ENCODE measurements at regions not wholly inside any gene's neighbourhood (a gene's known extent, or its start where the extent isn't known, plus 50 kb on each side); places are given as distances from the start of the nearest gene placed in this dataset.

DNA sequence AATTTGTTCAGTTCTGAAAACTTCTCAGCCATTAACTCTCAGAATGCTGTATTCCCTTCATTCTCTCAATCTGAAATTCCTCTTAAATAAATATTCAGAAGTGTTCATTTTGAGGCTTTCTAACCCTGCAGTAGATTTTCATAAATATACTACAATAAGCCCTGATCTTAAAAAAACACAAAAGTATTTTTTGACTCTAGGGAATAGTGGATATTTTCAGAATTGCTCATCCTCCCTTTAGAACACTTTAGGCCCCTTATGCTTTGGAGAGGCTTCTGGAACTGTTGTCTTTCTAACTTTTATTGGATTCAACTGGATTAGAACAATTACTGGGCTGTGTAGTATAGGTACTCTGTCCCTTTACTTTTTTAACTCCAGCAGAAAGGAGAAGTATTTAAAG is 1662.6 kb upstream of the MIR17HG start:
- Histone ChIP-seq H3K9me3 (ENCODE audit: control insufficient read depth, insufficient read depth, low read length) (no peaks in the 10 kb centered on the region), H3K9ac (ENCODE audit: low read depth, low read length) (no peak overlapping the region), H3K36me3 (ENCODE audit: insufficient read depth, low read length) (no peaks in the 10 kb centered on the region)

DNA sequence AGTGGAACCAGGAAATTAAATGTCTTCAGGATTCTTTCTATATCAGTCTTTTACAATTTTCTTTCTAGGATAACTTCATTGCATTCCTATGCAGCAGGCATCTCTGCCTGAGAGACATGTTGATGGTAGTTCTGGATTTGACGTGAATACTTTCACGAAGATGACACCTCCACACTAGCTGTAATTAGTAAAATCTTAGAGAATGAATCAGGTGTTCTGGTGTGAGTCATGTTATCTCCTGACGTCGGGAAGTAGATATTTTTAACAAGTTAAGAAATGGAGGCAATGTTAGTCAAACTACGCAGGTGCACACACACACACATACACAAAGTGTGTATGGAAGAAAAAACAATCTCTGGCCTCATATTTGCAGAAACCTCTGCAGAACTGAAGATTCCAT is 1661.3 kb upstream of the MIR17HG start:
- Histone ChIP-seq H3K36me3 (ENCODE audit: insufficient read depth, low read length) (no peaks in the 10 kb centered on the region), H3K9ac (ENCODE audit: low read depth, low read length) (no peak overlapping the region), H3K4me1 (ENCODE audit: insufficient read depth, low read length) (no peaks in the 10 kb centered on the region), H3K9me3 (ENCODE audit: control insufficient read depth, insufficient read depth, low read length) (no peaks in the 10 kb centered on the region)

More for the DNA sequence above, 1662.6 kb upstream of the MIR17HG start:
- no peaks in the 10 kb centered on the region for H3K4me1 ChIP-seq (ENCODE audit: insufficient read depth, low read length)

DNA sequence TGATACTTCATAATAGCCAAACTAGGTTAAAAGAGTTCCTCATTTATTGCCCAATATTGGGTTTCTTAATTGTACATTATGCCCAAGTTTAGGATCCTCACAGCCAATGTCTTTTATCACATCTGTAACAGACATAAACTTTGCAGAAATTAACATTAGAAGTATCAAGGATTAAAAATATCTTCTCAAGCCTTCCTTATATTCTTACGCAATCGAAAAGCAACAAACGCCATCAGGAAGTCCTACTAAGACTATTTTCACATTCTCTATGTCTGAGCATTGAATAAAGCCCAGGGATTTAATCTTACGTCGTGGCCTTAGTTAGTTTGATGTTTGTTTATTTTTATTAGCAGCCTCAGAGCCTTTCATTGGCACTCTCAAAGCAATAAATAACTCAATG is 1660.4 kb upstream of the MIR17HG start:
- Histone ChIP-seq H3K4me1 (ENCODE audit: insufficient read depth, low read length) (no peaks in the 10 kb centered on the region), H3K9ac (ENCODE audit: low read depth, low read length) (no peak overlapping the region), H3K9me3 (ENCODE audit: control insufficient read depth, insufficient read depth, low read length) (no peaks in the 10 kb centered on the region), H3K36me3 (ENCODE audit: insufficient read depth, low read length) (no peaks in the 10 kb centered on the region)

DNA sequence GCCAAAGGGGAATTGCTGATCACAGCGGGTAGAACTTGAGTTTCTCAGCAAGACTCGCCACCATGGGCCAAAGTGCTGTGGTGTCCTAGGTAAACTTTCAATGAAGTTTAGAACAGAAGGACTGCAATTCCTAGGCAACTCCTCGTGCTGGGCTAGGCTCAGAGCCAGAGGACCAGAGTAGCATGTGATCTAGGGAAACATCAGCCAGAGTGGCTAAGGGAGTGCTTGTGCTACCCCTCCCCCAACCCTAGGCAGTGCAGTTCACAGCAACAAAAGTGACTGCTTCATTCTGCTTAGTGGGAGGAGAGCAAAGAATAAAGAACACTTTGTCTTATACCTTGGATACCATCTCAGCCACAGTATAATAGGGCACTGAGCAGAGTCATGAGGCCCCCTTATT is 1658.6 kb upstream of the MIR17HG start:
- H3K9me3 ChIP-seq (ENCODE audit: control insufficient read depth, insufficient read depth, low read length) = no peaks in the 10 kb centered on the region

DNA sequence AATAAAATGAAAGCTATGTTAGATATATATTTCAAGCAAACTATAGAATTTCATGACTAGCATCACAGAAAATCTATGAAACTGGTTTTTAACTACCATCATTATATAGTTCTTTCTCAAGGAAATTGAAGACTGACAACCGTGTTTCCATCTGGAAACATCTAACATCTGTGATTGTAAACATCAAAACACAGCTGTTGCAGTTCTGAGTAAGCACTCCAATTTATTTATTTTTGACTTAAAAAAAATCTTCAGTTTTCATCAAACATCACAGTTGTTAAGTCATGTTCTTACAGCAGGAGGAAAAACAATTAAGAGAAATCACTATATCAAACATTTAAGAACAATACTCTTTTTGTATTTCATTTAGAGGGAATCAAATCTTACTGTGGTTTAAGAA is 1653.0 kb upstream of the MIR17HG start:
- H3K36me3 ChIP-seq (ENCODE audit: insufficient read depth, low read length) = no peaks in the 10 kb centered on the region
- H3K9ac ChIP-seq (ENCODE audit: low read depth, low read length) = no peak overlapping the region
- no peaks in the 10 kb centered on the region for H3K4me1 ChIP-seq (ENCODE audit: insufficient read depth, low read length)
- H3K9me3 ChIP-seq (ENCODE audit: control insufficient read depth, insufficient read depth, low read length) = no peaks in the 10 kb centered on the region

More for the DNA sequence above, 1658.6 kb upstream of the MIR17HG start:
- no peak overlapping the region for H3K9ac ChIP-seq (ENCODE audit: low read depth, low read length)
- no peaks in the 10 kb centered on the region for H3K36me3 ChIP-seq (ENCODE audit: insufficient read depth, low read length)
- H3K4me1 ChIP-seq (ENCODE audit: insufficient read depth, low read length) = no peaks in the 10 kb centered on the region

DNA sequence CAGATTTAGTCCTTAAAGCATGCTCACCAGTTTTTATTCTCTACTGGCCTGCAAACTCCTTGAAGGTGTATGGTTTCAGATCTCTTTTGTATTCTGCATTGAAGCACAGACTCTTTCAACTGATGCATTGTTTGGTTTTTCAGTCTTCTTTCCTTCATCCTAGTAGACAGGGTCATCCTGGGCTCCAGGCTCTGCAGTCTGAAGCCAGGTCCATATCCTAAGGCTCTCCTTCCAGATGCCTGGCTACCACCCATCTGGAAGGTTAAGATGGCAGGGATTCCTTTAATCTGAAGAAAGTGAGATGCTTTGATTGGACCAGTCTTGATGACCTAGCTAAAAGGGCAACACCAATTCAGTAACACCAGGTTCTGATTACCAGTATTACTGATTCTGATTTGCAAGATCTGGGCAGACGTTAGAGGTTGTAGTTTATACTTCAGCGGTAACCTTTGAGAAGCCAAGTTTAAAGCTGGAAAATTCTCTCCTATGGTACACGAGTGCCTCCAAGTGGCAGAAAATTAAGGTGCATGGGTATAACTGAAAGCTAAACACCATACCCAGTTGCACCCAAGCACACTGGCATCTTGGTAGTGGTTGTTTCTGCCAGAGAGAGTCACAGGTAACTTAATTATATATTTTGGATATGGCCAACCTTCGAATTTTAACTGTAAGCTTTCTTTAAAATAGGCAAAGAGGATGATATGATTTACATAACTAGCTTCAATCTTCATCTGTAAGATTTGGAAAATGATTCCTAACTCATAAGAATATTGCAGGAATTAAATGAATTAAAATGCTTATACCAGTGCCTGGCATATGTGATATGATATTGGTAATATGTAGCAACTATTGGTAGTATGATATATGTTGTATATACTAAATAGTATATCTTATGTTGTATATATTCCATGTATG is 1651.9 kb upstream of the MIR17HG start:
- no peaks in the 10 kb centered on the region for H3K36me3 ChIP-seq (ENCODE audit: insufficient read depth, low read length)
- no peaks in the 10 kb centered on the region for H3K9me3 ChIP-seq (ENCODE audit: control insufficient read depth, insufficient read depth, low read length)
- H3K9ac ChIP-seq (ENCODE audit: low read depth, low read length) = no peak overlapping the region
- H3K4me1 ChIP-seq (ENCODE audit: insufficient read depth, low read length) = no peaks in the 10 kb centered on the region

DNA sequence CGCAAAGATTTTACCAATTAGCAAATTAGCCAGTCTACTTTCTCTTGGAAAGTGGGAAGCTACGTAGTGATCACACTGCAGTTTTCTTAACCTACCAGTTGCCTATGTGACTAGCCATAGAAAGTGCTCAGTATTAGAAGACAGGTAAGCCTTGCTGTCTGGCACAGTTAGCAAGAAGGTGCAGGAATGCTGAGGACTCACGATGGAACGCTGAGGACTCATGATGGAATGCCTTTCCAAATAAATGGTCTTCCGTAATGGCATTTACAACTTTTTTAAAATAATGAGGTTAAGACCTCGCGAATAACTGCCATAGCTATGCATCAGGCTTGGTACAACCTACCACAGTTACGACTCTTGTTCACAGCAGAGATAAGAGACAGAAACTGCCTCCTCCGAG is 1645.6 kb upstream of the MIR17HG start:
- no peak overlapping the region for H3K9ac ChIP-seq (ENCODE audit: low read depth, low read length)

DNA sequence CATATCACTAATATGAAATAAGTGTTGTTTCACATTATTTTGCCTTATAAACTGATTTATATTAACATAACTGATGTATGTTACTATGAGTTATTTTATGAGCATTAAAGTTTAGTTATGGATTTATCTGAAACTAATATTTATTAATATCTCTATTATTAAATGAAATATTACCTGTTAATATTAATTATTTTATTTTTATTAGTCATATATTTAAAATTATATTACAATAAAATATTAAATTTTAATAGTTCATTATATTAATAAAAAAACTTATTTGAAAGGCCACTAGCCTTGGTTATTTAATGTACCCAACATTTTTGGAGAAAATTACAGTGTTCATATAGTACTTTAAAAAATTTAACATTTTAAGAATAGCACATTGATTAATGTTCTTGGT is 1643.4 kb upstream of the MIR17HG start:
- no peaks in the 10 kb centered on the region for H3K4me1 ChIP-seq (ENCODE audit: insufficient read depth, low read length)

More for the DNA sequence above, 1645.6 kb upstream of the MIR17HG start:
- no peaks in the 10 kb centered on the region for H3K9me3 ChIP-seq (ENCODE audit: control insufficient read depth, insufficient read depth, low read length)
- H3K36me3 ChIP-seq (ENCODE audit: insufficient read depth, low read length) = no peaks in the 10 kb centered on the region
- no peaks in the 10 kb centered on the region for H3K4me1 ChIP-seq (ENCODE audit: insufficient read depth, low read length)

DNA sequence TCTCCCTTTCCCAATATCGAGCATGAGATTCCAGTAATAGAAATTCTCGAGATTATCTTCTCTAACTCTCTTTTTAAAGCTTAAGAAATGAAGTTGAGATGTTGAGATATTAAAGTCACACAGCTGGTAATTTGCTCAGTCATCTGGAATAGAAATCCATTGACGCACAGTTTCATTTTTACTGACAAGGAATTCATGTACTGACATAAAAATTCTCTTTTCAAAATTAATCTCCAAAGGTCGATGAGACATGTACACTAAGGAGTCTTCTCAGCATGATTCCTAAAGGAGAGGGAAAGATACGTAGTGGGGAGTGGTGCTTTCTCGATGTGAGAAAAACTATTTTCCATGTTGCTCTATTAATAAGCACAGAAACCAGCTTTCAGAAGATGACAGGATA is 1639.5 kb upstream of the MIR17HG start:
- H3K9me3 ChIP-seq (ENCODE audit: control insufficient read depth, insufficient read depth, low read length) = no peaks in the 10 kb centered on the region
- no peaks in the 10 kb centered on the region for H3K36me3 ChIP-seq (ENCODE audit: insufficient read depth, low read length)
- H3K9ac ChIP-seq (ENCODE audit: low read depth, low read length) = no peak overlapping the region
- no peaks in the 10 kb centered on the region for H3K4me1 ChIP-seq (ENCODE audit: insufficient read depth, low read length)

More for the DNA sequence above, 1643.4 kb upstream of the MIR17HG start:
- no peaks in the 10 kb centered on the region for H3K36me3 ChIP-seq (ENCODE audit: insufficient read depth, low read length)
- H3K9me3 ChIP-seq (ENCODE audit: control insufficient read depth, insufficient read depth, low read length) = no peaks in the 10 kb centered on the region
- no peak overlapping the region for H3K9ac ChIP-seq (ENCODE audit: low read depth, low read length)

DNA sequence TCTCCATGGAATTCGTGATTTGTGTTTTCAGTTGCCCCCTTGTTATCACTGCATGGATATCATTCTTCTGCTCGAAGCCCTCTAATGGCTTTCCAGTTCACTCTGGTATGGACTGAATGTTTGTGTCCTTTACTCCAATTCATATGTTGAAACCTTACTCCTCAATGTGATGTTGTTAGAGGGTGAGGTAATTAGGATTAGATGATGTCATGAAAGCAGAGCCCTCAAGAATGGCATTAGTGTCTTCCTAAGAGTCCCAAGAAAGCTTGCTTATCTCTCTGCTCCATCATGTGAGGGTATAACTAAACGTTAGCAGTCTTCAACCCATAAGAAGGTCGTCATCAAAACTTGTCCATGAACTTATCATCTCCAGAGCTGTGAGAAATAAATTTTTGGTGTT is 1626.3 kb upstream of the MIR17HG start:
- H3K9ac ChIP-seq (ENCODE audit: low read depth, low read length) = no peak overlapping the region
- H3K4me1 ChIP-seq (ENCODE audit: insufficient read depth, low read length) = no peaks in the 10 kb centered on the region
- no peaks in the 10 kb centered on the region for H3K9me3 ChIP-seq (ENCODE audit: control insufficient read depth, insufficient read depth, low read length)
- no peaks in the 10 kb centered on the region for H3K36me3 ChIP-seq (ENCODE audit: insufficient read depth, low read length)

DNA sequence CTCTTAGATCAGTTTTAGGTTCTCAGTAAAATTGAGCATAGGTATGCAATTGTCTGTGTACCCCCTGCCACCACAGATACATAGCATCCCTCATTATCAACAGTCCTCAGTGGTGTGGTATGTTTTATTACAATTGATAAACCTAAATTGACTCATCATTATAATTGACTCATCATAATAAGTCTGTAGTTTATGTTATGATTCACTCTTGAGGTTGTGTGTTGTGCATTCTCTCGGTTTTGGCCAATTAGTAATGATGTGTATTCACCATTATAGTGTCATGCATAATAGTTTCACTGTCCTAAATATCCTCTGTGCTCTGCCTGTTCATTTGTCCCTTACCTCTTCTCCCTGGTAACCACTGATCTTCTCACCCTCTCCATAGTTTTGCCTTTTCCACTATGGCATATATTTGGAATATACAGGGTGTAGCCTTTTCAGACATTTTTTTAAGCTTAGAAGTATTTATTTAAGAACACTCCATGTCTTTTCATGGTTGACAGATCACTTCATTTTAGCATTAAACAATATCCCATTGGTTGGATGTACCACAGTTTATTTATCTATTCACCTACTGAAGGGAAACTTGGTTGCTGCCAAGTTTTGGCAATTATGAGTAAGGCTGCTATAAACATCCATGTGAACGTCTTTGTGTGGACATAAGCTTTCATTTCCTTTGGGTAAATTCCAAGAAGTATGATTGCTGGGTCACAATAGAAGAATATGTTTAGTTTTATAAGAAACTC is 1620.6 kb upstream of the MIR17HG start:
- no peaks in the 10 kb centered on the region for H3K4me1 ChIP-seq (ENCODE audit: insufficient read depth, low read length)
- H3K9me3 ChIP-seq (ENCODE audit: control insufficient read depth, insufficient read depth, low read length) = no peaks in the 10 kb centered on the region
- no peak overlapping the region for H3K9ac ChIP-seq (ENCODE audit: low read depth, low read length)
- H3K36me3 ChIP-seq (ENCODE audit: insufficient read depth, low read length) = no peaks in the 10 kb centered on the region

DNA sequence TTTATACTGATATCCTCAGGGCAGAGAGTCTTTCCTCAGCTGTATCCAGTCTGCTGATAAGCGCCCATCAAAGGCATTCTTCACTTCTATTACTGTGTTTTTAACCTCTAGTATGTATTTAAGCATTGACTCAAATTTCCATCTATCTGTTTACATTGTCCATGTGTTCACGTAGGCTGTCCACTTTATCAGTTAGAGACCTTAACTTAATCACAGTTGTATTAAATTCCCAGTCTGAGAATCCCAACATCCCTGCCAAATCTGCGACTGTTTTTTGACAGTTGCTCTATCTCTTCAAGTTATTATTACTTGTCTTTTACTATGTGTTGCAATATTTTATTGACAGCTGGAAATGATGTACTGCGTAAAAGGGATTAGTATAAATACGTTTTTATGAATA is 1613.7 kb upstream of the MIR17HG start:
- Histone ChIP-seq H3K9ac (ENCODE audit: low read depth, low read length) (no peak overlapping the region), H3K36me3 (ENCODE audit: insufficient read depth, low read length) (no peaks in the 10 kb centered on the region), H3K4me1 (ENCODE audit: insufficient read depth, low read length) (peaks cover 3% of the 10 kb centered on the region; the same call in 1 of the 2 replicates), H3K9me3 (ENCODE audit: control insufficient read depth, insufficient read depth, low read length) (no peaks in the 10 kb centered on the region)

DNA sequence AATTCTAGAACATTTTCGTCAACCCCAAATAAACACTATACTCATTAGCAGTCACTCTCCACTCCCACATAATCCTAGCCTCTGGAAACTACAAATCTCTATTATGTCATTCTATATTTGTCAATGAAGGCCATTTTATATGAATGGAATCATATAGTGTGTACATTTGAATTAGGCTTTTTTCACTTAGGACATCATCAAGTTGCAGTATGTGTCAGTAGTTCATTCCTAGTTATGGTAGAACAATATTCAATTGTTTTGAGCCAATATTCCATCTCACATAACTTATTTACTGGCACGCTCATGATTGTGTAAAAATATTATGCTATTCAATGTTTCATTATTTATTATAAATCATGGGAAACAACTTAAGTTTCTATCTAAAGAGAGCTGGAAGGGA is 1610.4 kb upstream of the MIR17HG start:
- H3K4me1 ChIP-seq (ENCODE audit: insufficient read depth, low read length) = peaks cover 3% of the 10 kb centered on the region; the same call in 1 of the 2 replicates
- no peaks in the 10 kb centered on the region for H3K9me3 ChIP-seq (ENCODE audit: control insufficient read depth, insufficient read depth, low read length)
- no peaks in the 10 kb centered on the region for H3K36me3 ChIP-seq (ENCODE audit: insufficient read depth, low read length)
- H3K9ac ChIP-seq (ENCODE audit: low read depth, low read length) = no peak overlapping the region

DNA sequence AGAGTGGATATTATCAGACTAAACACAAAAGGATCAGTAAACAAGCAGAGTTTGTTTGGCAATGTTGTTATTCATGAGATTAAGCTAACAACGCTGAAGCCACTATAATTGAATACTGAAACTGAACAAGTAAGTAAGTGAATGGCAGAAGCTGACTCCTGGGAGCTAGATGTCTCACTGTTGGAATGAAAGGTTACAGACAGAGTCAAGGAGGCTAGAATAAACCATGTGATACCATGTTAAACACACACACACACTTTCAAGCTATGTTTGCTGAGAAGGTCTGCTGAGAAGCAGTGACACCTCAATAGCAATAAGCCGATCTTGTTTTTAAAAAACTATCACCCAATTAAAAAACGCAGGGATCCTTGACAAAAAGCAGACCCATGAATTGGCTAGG is 1609.4 kb upstream of the MIR17HG start:
- Histone ChIP-seq H3K9me3 (ENCODE audit: control insufficient read depth, insufficient read depth, low read length) (no peaks in the 10 kb centered on the region), H3K9ac (ENCODE audit: low read depth, low read length) (no peak overlapping the region), H3K36me3 (ENCODE audit: insufficient read depth, low read length) (no peaks in the 10 kb centered on the region), H3K4me1 (ENCODE audit: insufficient read depth, low read length) (peaks cover 3% of the 10 kb centered on the region; the same call in 1 of the 2 replicates)

Data from ES-I3 (cell line).